Ovary (tissue), 3 donors: ENCODE measurements at regions not wholly inside any gene's neighbourhood (a gene's known extent, or its start where the extent isn't known, plus 50 kb on each side); places are given as distances from the start of the nearest gene placed in this dataset.

ENCODE experiments used
- EP300 ChIP-seq: sonication (generic); formaldehyde crosslinking; IDR thresholded peaks from one replicate; pipeline ENCODE4 v1.6.1; 2017; ENCODE audit warnings: antibody characterized with exemption
- TF ChIP-seq, protein P1 (sequence below), 3 donors: fragments of 450-650 bp in 2 of 3; fragments of 200-600 bp in 1 of 3; IDR thresholded peaks; one replicate each; pipeline versions ENCODE4 v1.5.1 to v1.8.0; 2016 to 2022; ENCODE audit warnings: antibody characterized with exemption in 3 of 3, mild to moderate bottlenecking in 1 of 3
- donor health status: DM: no; HTN: no; CAD: no.

- TF ChIP-seq, protein P1, sequence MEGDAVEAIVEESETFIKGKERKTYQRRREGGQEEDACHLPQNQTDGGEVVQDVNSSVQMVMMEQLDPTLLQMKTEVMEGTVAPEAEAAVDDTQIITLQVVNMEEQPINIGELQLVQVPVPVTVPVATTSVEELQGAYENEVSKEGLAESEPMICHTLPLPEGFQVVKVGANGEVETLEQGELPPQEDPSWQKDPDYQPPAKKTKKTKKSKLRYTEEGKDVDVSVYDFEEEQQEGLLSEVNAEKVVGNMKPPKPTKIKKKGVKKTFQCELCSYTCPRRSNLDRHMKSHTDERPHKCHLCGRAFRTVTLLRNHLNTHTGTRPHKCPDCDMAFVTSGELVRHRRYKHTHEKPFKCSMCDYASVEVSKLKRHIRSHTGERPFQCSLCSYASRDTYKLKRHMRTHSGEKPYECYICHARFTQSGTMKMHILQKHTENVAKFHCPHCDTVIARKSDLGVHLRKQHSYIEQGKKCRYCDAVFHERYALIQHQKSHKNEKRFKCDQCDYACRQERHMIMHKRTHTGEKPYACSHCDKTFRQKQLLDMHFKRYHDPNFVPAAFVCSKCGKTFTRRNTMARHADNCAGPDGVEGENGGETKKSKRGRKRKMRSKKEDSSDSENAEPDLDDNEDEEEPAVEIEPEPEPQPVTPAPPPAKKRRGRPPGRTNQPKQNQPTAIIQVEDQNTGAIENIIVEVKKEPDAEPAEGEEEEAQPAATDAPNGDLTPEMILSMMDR (IDR thresholded peaks at IDR 0.05) = no peak
- TF ChIP-seq EP300 = no peak
Measured at GRCh38 chr18:61989138-61989537, 96.3 kb upstream of the RNF152 start.
